Stomach (tissue), 4 donors: ENCODE measurements at regions not wholly inside any gene's neighbourhood (a gene's known extent, or its start where the extent isn't known, plus 50 kb on each side); places are given as distances from the start of the nearest gene placed in this dataset.

Source experiments
- EP300 ChIP-seq: sonication (generic); formaldehyde crosslinking; IDR thresholded peaks from one replicate; pipeline ENCODE4 v1.6.1; 2017; ENCODE audit warnings: antibody characterized with exemption
- TF ChIP-seq, protein P1 (sequence below), 7 experiments: fragments of 450-650 bp in 4 of 7; fragments of 200-600 bp in 3 of 7; sonication (generic) in 3 of 7; IDR thresholded peaks; one replicate each; pipeline ENCODE4 v1.5.1; 2016 to 2019; ENCODE audit warnings: antibody characterized with exemption in 7 of 7, control low read depth in 2 of 7, mild to moderate bottlenecking in 1 of 7

DNA sequence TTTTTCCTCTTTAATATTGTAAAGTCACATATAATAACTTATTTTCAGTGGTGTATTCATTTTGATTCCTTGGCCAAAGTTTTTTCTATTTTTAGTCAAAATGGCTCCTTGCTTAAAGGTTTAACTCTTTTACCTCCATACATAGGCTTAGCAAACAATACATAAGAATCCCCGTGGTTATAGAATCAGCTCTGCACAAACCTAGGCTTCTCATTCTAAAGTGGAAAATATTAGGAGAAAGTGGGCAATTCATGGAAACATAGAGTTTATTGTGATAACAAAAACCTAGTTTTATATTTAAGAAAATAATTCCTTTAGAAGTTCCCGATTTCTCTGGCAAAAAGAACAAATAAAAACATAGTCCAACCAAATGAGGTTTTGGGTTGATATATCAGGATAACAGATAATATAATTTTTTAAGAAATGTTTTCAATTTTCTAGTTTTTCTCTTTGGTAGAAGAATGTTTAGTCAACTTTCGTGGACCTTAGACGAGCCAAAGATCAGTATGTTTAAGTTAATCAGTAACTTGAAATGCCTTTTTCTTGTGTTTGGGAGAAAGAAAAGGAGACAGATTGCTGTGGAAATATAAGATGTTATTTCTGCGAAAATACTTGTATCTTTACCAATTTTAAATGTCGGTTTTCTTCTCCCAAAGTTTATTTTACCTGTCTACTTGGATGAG is 93.4 kb upstream of the KLF12 start:
- TF ChIP-seq, protein P1, sequence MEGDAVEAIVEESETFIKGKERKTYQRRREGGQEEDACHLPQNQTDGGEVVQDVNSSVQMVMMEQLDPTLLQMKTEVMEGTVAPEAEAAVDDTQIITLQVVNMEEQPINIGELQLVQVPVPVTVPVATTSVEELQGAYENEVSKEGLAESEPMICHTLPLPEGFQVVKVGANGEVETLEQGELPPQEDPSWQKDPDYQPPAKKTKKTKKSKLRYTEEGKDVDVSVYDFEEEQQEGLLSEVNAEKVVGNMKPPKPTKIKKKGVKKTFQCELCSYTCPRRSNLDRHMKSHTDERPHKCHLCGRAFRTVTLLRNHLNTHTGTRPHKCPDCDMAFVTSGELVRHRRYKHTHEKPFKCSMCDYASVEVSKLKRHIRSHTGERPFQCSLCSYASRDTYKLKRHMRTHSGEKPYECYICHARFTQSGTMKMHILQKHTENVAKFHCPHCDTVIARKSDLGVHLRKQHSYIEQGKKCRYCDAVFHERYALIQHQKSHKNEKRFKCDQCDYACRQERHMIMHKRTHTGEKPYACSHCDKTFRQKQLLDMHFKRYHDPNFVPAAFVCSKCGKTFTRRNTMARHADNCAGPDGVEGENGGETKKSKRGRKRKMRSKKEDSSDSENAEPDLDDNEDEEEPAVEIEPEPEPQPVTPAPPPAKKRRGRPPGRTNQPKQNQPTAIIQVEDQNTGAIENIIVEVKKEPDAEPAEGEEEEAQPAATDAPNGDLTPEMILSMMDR (IDR thresholded peaks at IDR 0.05): no peak
- TF ChIP-seq EP300: no peak
